MM.1S (cell line): ENCODE measurements at regions not wholly inside any gene's neighbourhood (a gene's known extent, or its start where the extent isn't known, plus 50 kb on each side); places are given as distances from the start of the nearest gene placed in this dataset.

Source experiments
- EZH2 ChIP-seq: fragments of 300-600 bp; sonication (generic); optimal IDR thresholded peaks from 2 replicates; pipeline ENCODE3; 2017; ENCODE audit warnings: low read depth, mild to moderate bottlenecking, antibody characterized with exemption, low read length, mixed read lengths
- EZH2phosphoT487 ChIP-seq: fragments of 300-600 bp; sonication (generic); IDR thresholded peaks from 2 replicates; pipeline ENCODE4 v1.6.1; 2018; ENCODE audit warnings: antibody characterized with exemption, low read length
- TF ChIP-seq, protein P1 (sequence below): fragments of 300-600 bp; sonication (generic); IDR thresholded peaks from 2 replicates; pipeline ENCODE4 v1.5.1; 2016; ENCODE audit warnings: antibody characterized with exemption, low read length, mixed read lengths

DNA sequence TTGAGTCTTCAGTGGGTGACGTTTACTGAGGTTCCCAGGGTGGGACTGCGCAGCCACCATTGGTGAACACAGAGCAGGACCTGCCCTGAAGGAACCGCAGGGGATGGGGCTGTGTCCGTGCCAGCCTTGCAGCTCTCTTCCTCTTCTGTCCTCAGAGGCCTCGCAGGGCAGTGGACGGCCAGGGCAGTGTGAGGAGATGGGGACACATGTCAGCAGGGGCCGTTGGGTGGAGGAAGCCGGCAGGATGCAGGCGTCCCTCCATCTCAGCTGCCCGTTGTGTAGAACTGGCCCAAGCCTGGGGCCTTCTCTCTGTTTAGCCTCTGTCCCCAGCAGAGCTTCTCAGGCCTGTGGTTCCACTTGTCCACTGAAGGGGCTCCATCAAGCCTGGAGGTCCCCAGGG, 53.6 kb upstream of the SMOC2 start:
- TF ChIP-seq, protein P1, sequence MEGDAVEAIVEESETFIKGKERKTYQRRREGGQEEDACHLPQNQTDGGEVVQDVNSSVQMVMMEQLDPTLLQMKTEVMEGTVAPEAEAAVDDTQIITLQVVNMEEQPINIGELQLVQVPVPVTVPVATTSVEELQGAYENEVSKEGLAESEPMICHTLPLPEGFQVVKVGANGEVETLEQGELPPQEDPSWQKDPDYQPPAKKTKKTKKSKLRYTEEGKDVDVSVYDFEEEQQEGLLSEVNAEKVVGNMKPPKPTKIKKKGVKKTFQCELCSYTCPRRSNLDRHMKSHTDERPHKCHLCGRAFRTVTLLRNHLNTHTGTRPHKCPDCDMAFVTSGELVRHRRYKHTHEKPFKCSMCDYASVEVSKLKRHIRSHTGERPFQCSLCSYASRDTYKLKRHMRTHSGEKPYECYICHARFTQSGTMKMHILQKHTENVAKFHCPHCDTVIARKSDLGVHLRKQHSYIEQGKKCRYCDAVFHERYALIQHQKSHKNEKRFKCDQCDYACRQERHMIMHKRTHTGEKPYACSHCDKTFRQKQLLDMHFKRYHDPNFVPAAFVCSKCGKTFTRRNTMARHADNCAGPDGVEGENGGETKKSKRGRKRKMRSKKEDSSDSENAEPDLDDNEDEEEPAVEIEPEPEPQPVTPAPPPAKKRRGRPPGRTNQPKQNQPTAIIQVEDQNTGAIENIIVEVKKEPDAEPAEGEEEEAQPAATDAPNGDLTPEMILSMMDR, result no peak
- TF ChIP-seq EZH2 (no peak), EZH2phosphoT487 (no peak)
